ENCODE measurements at regions not wholly inside any gene's neighbourhood (a gene's known extent, or its start where the extent isn't known, plus 50 kb on each side); places are given as distances from the start of the nearest gene placed in this dataset.

- TF ChIP-seq POLR2AphosphoS5 (IDR thresholded peaks at IDR 0.05; ENCODE audit: insufficient read depth in 1 of 2, low read depth in 1 of 2): no peak
- TF ChIP-seq CTCF (IDR thresholded peaks at IDR 0.05): no peak
- TF ChIP-seq POLR2A (IDR thresholded peaks at IDR 0.05): no peak
- no peak for DNase-seq (ENCODE audit: extremely low spot score in 2 of 2)
- Histone ChIP-seq H3K36me3 (no peaks in the 10 kb centered on the region), H3K4me3 (no peak overlapping the region), H3K9me3 (no peaks in the 10 kb centered on the region), H3K27ac (no peak overlapping the region), H3K27me3 (no peaks in the 10 kb centered on the region), H3K4me1 (no peaks in the 10 kb centered on the region)
- intact Hi-C loops (cut with DNase I): no loop called here
Measured at GRCh38 chr4:136769717-136770116, 762.6 kb downstream of the PCDH18 start.

- intact Hi-C loops (cut with DNase I): no loop called here
- Histone ChIP-seq H3K36me3 (no peaks in the 10 kb centered on the region), H3K4me1 (no peaks in the 10 kb centered on the region), H3K4me3 (no peak overlapping the region), H3K9me3 (no peaks in the 10 kb centered on the region), H3K27ac (no peak overlapping the region), H3K27me3 (no peaks in the 10 kb centered on the region)
- TF ChIP-seq CTCF (IDR thresholded peaks at IDR 0.05) (no peak), POLR2AphosphoS5 (IDR thresholded peaks at IDR 0.05; ENCODE audit: insufficient read depth in 1 of 2, low read depth in 1 of 2) (no peak), POLR2A (IDR thresholded peaks at IDR 0.05) (no peak)
- DNase-seq (ENCODE audit: extremely low spot score in 2 of 2): no peak
Measured at GRCh38 chr4:136768925-136769275, 763.4 kb downstream of the PCDH18 start.

GRCh38 chr4:136768213-136768924 is 763.9 kb downstream of the PCDH18 start:
- TF ChIP-seq POLR2A (IDR thresholded peaks at IDR 0.05) (no peak), CTCF (IDR thresholded peaks at IDR 0.05) (no peak), POLR2AphosphoS5 (IDR thresholded peaks at IDR 0.05; ENCODE audit: insufficient read depth in 1 of 2, low read depth in 1 of 2) (no peak)
- H3K27me3 ChIP-seq: no peaks in the 10 kb centered on the region
- no peak overlapping the region for H3K4me3 ChIP-seq
- H3K36me3 ChIP-seq: no peaks in the 10 kb centered on the region
- DNase-seq (ENCODE audit: extremely low spot score in 2 of 2): no peak
- no peak overlapping the region for H3K27ac ChIP-seq
- H3K4me1 ChIP-seq: no peaks in the 10 kb centered on the region
- intact Hi-C loops (cut with DNase I): no loop called here
- H3K9me3 ChIP-seq: no peaks in the 10 kb centered on the region

- TF ChIP-seq POLR2A (IDR thresholded peaks at IDR 0.05) (no peak), POLR2AphosphoS5 (IDR thresholded peaks at IDR 0.05; ENCODE audit: insufficient read depth in 1 of 2, low read depth in 1 of 2) (no peak), CTCF (IDR thresholded peaks at IDR 0.05) (no peak)
- H3K27ac ChIP-seq: no peak overlapping the region
- no peaks in the 10 kb centered on the region for H3K27me3 ChIP-seq
- H3K4me1 ChIP-seq: no peaks in the 10 kb centered on the region
- no peak overlapping the region for H3K4me3 ChIP-seq
- H3K36me3 ChIP-seq: no peaks in the 10 kb centered on the region
- no peaks in the 10 kb centered on the region for H3K9me3 ChIP-seq
- no peak for DNase-seq (ENCODE audit: extremely low spot score in 2 of 2)
- intact Hi-C loops (cut with DNase I): no loop called here
Measured at GRCh38 chr4:136763919-136764318, 768.4 kb downstream of the PCDH18 start.

- Histone ChIP-seq H3K27me3 (no peaks in the 10 kb centered on the region), H3K4me3 (no peak overlapping the region), H3K4me1 (no peaks in the 10 kb centered on the region), H3K9me3 (no peaks in the 10 kb centered on the region), H3K27ac (no peak overlapping the region), H3K36me3 (no peaks in the 10 kb centered on the region)
- intact Hi-C loops (cut with DNase I): no loop called here
- no peak for DNase-seq (ENCODE audit: extremely low spot score in 2 of 2)
- TF ChIP-seq CTCF (IDR thresholded peaks at IDR 0.05) (no peak), POLR2AphosphoS5 (IDR thresholded peaks at IDR 0.05; ENCODE audit: insufficient read depth in 1 of 2, low read depth in 1 of 2) (no peak), POLR2A (IDR thresholded peaks at IDR 0.05) (no peak)
Measured at GRCh38 chr4:136755531-136755916, 776.8 kb downstream of the PCDH18 start.

Data from vagina (tissue), 2 donors.